ENCODE measurements at regions not wholly inside any gene's neighbourhood (a gene's known extent, or its start where the extent isn't known, plus 50 kb on each side); places are given as distances from the start of the nearest gene placed in this dataset.

DNA sequence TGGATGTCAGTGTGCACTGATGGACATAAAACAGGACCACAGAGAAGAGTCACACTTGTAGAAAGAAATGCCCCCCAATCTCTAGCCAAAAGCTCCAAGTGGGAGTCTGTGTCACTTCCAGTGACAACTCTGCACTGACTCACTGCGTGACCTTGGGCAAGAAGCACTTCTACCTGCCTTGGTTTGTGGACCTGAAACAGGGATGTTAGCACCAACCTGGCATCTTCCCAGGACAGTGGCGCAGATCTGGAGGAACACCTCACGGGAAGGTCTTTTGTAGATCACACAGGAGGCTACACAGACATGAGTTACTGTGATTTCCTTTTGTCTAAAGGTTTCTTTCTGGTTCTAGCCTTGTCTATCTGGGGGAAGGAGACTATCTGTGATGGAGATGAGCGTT lies 80.5 kb upstream of the DHRSX start:
- CTCF ChIA-PET: no interaction called here

DNA sequence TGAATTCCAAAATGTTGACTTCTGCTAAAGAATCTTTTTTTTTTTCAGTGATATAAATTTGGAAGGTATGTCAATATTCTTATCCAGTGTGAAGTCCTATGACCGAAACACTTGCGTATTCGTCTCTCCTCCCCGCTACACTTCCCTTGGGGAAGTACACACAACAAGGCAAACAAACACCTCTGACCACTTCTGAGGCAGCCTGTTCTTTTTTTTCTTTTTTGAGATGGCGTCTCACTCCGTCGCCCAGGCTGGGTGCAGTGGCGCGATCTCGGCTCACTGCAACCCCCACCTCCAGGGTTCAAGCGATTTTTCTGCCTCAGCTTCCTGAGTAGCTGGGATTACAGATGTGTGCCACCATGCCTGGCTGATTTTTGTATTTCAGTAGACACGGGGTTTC lies 78.1 kb upstream of the DHRSX start:
- DNase-seq (no peak), ATAC-seq (no peak)
- intact Hi-C loops (cut with micrococcal nuclease): no loop called here
- no peaks in the 10 kb centered on the region for H3K4me1 ChIP-seq (ENCODE audit: insufficient read depth, low read length)
- H3K27me3 ChIP-seq (ENCODE audit: low read length): peaks cover 17% of the 10 kb centered on the region
- BruUV-seq (replicated peaks): no TSS peak
- no peak overlapping the region for H3K9ac ChIP-seq (ENCODE audit: low read length)
- no peaks in the 10 kb centered on the region for H3K79me2 ChIP-seq (ENCODE audit: low read length)
- H3K4me2 ChIP-seq (ENCODE audit: low read length): no peak overlapping the region
- no peak overlapping the region for H3K4me3 ChIP-seq (ENCODE audit: low read length)
- no peak overlapping the region for H2AFZ ChIP-seq (ENCODE audit: low read length)
- no peaks in the 10 kb centered on the region for H4K20me1 ChIP-seq (ENCODE audit: low read length)
- ChIA-PET CTCF (no interaction called here), POLR2A (ENCODE audit: unreplicated experiment) (no interaction called here)
- TF ChIP-seq EZH2 (IDR thresholded peaks at IDR 0.05; ENCODE audit: low read length, unreplicated experiment) (no peak), EZH2phosphoT487 (IDR thresholded peaks at IDR 0.05; ENCODE audit: borderline replicate concordance, low read length) (no peak)
- TF ChIP-seq, protein P1, sequence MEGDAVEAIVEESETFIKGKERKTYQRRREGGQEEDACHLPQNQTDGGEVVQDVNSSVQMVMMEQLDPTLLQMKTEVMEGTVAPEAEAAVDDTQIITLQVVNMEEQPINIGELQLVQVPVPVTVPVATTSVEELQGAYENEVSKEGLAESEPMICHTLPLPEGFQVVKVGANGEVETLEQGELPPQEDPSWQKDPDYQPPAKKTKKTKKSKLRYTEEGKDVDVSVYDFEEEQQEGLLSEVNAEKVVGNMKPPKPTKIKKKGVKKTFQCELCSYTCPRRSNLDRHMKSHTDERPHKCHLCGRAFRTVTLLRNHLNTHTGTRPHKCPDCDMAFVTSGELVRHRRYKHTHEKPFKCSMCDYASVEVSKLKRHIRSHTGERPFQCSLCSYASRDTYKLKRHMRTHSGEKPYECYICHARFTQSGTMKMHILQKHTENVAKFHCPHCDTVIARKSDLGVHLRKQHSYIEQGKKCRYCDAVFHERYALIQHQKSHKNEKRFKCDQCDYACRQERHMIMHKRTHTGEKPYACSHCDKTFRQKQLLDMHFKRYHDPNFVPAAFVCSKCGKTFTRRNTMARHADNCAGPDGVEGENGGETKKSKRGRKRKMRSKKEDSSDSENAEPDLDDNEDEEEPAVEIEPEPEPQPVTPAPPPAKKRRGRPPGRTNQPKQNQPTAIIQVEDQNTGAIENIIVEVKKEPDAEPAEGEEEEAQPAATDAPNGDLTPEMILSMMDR (conservative IDR thresholded peaks at IDR 0.05; ENCODE audit: low read depth, low read length): no peak
- H3K9me2 ChIP-seq (replicated peaks; ENCODE audit: low read length): no peaks in the 10 kb centered on the region
- H3K9me3 ChIP-seq (ENCODE audit: low read length): no peaks in the 10 kb centered on the region
- no peaks in the 10 kb centered on the region for H3K36me3 ChIP-seq (ENCODE audit: low read depth, low read length)
- H3F3A ChIP-seq (ENCODE audit: low read length, unreplicated experiment): no peaks in the 10 kb centered on the region
- H3K27ac ChIP-seq (ENCODE audit: low read length): no peak overlapping the region

More for the DNA sequence above, 80.5 kb upstream of the DHRSX start:
- Histone ChIP-seq H3K4me3 (ENCODE audit: low read length) (no peak overlapping the region), H3K27me3 (ENCODE audit: low read length) (peaks cover 32% of the 10 kb centered on the region), H3K9me3 (ENCODE audit: low read length) (no peaks in the 10 kb centered on the region), H3K79me2 (ENCODE audit: low read length) (no peaks in the 10 kb centered on the region), H2AFZ (ENCODE audit: low read length) (no peak overlapping the region), H3K9me2 (replicated peaks; ENCODE audit: low read length) (no peaks in the 10 kb centered on the region), H3K9ac (ENCODE audit: low read length) (no peak overlapping the region), H3K4me2 (ENCODE audit: low read length) (no peak overlapping the region), H3K36me3 (ENCODE audit: low read depth, low read length) (no peaks in the 10 kb centered on the region), H4K20me1 (ENCODE audit: low read length) (no peaks in the 10 kb centered on the region), H3K4me1 (ENCODE audit: insufficient read depth, low read length) (no peaks in the 10 kb centered on the region), H3K27ac (ENCODE audit: low read length) (no peak overlapping the region), H3F3A (ENCODE audit: low read length, unreplicated experiment) (no peaks in the 10 kb centered on the region)
- ATAC-seq (no peak), DNase-seq (no peak)
- TF ChIP-seq, protein P1 (conservative IDR thresholded peaks at IDR 0.05; ENCODE audit: low read depth, low read length): no peak
- TF ChIP-seq EZH2 (IDR thresholded peaks at IDR 0.05; ENCODE audit: low read length, unreplicated experiment): no peak
- TF ChIP-seq EZH2phosphoT487 (IDR thresholded peaks at IDR 0.05; ENCODE audit: borderline replicate concordance, low read length): no peak
- intact Hi-C loops (cut with micrococcal nuclease): no loop called here
- POLR2A ChIA-PET (ENCODE audit: unreplicated experiment): no interaction called here
- no TSS peak for BruUV-seq (replicated peaks)

DNA sequence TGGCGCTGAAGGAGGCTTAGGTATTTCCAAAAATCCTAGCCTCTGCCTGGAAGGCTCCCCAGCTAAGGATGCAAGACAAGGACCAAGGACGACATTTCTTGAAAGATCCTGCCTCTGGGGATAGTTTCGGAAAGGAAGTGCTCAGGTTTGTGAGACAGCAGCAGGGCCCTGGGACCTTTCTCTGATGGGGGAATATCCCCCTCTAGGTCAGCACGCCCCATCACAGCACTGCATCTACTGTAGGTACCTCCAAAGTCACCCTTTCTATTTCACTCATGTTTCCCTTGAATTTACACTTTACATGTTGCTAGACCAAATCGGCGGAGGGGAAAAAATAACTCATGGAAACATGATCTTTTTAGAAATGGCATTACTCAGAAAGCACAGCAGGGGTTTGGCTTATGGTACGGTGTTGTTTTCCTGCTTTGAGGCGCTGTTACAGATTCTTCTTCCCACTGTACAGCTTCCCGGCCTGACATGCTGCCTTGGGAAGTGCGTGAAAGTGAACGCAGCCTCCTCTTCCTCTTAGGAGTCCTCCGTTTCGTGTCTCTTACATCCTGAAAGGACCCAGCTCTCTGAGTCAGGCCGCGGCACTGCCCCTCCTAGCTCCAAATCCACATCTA lies 77.2 kb upstream of the DHRSX start:
- H3K4me3 ChIP-seq (ENCODE audit: low read length): no peak overlapping the region
- no TSS peak for BruUV-seq (replicated peaks)
- H3K4me1 ChIP-seq (ENCODE audit: insufficient read depth, low read length): no peaks in the 10 kb centered on the region; the same call in 1 of the 2 replicates
- H3K9me2 ChIP-seq (replicated peaks; ENCODE audit: low read length): no peaks in the 10 kb centered on the region
- intact Hi-C loops (cut with micrococcal nuclease): no loop called here
- no peaks in the 10 kb centered on the region for H3K36me3 ChIP-seq (ENCODE audit: low read depth, low read length)
- DNase-seq: no peak
- H3K27me3 ChIP-seq (ENCODE audit: low read length): peaks cover 14% of the 10 kb centered on the region
- H2AFZ ChIP-seq (ENCODE audit: low read length): no peak overlapping the region
- no peak overlapping the region for H3K27ac ChIP-seq (ENCODE audit: low read length)
- no peak overlapping the region for H3K9ac ChIP-seq (ENCODE audit: low read length)
- ChIA-PET POLR2A (ENCODE audit: unreplicated experiment) (no interaction called here), CTCF (no interaction called here)
- no peaks in the 10 kb centered on the region for H3K79me2 ChIP-seq (ENCODE audit: low read length)
- H3F3A ChIP-seq (ENCODE audit: low read length, unreplicated experiment): no peaks in the 10 kb centered on the region
- no peaks in the 10 kb centered on the region for H4K20me1 ChIP-seq (ENCODE audit: low read length)
- TF ChIP-seq EZH2phosphoT487 (IDR thresholded peaks at IDR 0.05; ENCODE audit: borderline replicate concordance, low read length) (no peak), EZH2 (IDR thresholded peaks at IDR 0.05; ENCODE audit: low read length, unreplicated experiment) (no peak)
- TF ChIP-seq, protein P1 (conservative IDR thresholded peaks at IDR 0.05; ENCODE audit: low read depth, low read length): no peak
- ATAC-seq: no peak
- no peak overlapping the region for H3K4me2 ChIP-seq (ENCODE audit: low read length)
- H3K9me3 ChIP-seq (ENCODE audit: low read length): no peaks in the 10 kb centered on the region
